ENCODE measurements at regions not wholly inside any gene's neighbourhood (a gene's known extent, or its start where the extent isn't known, plus 50 kb on each side); places are given as distances from the start of the nearest gene placed in this dataset.

DNA sequence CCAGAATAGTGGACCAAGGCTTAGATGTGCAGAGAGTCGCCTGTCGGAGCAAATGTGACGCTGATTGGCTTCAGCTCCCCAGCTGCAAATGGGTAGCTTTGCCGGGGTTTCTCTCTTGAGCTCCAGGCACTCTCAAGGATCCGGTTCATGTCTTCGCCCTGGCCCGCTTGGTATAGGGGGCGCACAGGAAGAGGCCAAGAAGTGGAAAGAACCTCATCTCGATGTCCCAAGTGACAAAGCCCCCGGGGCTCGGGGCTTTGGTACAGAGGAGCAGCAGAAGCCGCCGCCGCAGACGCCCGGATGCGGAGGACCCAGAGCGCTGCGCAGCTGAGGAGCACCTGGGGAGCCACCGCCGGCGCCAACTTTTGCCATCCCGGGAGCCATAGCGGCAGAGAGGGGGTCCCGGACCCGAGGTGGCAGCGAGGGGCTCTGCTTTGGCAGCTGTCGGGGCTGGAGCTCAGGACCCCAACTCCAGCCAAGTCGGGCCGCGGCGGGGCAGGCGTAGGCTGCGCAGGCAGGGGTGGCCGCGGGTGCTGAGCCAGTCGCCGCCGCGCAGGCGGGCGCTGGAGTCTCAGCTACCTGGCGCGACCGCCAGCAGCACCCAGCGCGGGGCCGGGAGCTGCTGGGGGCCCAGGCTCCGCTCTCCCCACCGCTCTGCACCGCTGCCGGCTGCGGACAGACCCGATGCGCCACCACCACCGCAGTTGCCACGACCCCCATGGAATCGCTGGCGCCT is 466.6 kb downstream of the XPNPEP1 start:
- H3K4me3 ChIP-seq (ENCODE audit: low read length): no peak overlapping the region
- no peak for TF ChIP-seq ZNF274 (IDR thresholded peaks at IDR 0.05; ENCODE audit: low read depth, low read length)

DNA sequence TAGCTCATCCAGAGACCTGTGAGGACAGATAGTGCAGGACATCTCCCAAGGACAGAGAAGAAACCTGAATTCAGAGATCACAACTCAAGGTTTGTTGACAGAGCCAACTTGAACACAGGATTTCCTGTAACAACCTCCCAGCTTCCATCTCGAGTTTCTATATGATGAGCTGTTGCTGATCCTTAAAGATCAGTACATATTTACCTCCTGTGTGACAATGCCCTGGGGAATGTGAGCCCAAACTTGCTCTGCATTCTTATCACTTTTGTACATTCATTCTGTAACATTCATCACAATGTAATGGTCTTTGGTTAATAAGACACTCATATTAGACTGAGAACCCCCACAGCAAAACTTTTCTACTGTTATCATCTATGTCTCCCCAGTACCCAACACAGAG is 468.6 kb downstream of the XPNPEP1 start:
- no peak for TF ChIP-seq ZNF274 (IDR thresholded peaks at IDR 0.05; ENCODE audit: low read depth, low read length)
- H3K4me3 ChIP-seq (ENCODE audit: low read length): no peak overlapping the region

DNA sequence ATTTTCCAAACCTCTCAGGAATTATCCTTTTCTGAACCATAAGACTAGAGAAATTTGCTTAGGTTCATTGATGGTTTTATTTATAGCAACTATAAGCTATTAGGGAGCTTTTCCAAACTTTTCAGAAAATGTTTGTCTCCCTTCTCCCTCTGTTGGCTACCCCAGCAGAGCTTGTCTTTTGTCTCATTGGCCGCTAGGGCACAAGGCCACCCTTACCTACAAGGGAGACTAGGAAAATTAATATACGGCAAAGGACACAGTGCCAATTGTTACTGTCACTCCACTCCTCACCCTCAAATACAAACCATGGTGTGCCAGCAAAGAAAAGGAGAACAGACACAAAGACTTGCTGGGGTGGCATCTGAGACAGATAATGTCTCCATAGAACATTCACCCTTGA is 471.4 kb downstream of the XPNPEP1 start:
- no peak overlapping the region for H3K4me3 ChIP-seq (ENCODE audit: low read length)
- TF ChIP-seq ZNF274 (IDR thresholded peaks at IDR 0.05; ENCODE audit: low read depth, low read length): no peak

DNA sequence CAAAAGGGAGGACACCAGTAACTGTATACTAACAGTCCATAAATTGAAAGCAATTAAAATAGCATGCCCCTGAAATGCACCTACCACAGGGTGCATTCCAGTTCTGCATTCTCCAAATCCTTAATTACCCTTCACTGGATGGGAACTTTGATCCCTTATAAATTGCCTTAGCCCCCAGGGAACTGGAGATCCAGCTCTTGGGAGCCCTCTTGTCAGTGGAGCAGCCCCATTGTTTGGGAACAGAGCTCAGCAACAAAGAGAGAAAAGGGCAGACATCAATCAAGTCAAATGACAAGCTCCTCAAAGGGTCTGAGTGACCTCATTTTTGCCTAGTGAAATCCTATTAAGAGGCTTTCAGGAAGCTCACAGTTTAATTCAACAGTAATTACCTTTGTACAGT is 472.6 kb downstream of the XPNPEP1 start:
- no peak overlapping the region for H3K4me3 ChIP-seq (ENCODE audit: low read length)
- TF ChIP-seq ZNF274 (IDR thresholded peaks at IDR 0.05; ENCODE audit: low read depth, low read length): no peak

DNA sequence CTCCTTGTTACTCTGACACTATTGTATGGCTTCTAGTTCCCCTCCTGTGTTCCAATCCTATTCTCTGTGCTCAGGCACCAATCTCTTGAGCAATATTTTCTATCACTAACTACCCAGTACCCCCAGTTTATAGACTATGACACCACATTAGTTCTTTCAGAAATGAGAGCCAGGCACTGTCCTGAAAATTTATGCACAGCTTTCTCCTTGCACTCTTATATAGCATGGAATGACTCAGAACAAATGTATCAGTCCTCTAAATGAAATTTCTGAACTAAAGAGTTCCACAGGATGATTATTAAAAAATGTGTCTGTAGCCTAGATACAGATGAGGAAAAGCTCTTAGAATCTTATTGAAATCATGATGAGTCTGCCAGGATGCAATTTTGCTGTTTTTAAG is 489.9 kb downstream of the XPNPEP1 start:
- no peak overlapping the region for H3K4me3 ChIP-seq (ENCODE audit: low read length)
- TF ChIP-seq ZNF274 (IDR thresholded peaks at IDR 0.05; ENCODE audit: low read depth, low read length): no peak

DNA sequence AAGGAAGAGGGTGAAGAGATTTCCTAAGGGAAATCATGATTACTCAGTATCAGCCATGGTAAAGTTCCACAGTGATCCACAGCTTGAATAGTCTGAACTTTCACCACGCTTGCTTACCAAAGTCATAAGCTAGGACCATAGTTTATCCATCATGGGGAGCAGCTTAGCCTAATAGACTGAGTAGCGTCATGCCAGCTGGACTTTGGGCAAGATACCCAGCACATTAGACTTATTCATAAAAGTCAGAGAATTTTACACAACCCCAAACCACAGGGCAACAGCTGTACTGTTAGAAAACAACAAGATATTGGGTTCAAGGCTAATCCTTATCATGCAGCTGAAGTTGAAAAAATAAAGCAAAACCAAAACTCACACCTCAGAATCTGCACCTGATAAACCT is 491.0 kb downstream of the XPNPEP1 start:
- no peak for TF ChIP-seq ZNF274 (IDR thresholded peaks at IDR 0.05; ENCODE audit: low read depth, low read length)
- H3K4me3 ChIP-seq (ENCODE audit: low read length): no peak overlapping the region

DNA sequence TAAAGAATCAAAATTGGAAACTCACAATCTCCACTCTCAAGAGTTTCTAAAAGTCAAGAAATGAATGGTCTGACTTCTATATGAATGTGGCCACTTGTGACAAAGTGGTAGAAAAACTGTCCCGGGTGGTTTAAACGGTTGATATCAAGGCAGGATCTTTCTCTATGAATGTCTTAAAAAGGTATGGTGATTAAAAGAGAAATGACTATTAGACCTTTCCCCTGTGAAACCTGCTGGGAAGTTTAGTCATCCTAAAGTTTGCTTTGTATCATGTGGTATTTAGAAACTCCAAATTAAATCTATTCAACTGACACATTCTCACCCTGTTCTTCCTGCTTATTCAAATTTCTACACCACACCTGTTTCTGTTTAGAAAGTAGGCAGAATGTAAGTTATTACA is 492.5 kb downstream of the XPNPEP1 start:
- TF ChIP-seq ZNF274 (IDR thresholded peaks at IDR 0.05; ENCODE audit: low read depth, low read length): no peak
- no peak overlapping the region for H3K4me3 ChIP-seq (ENCODE audit: low read length)

DNA sequence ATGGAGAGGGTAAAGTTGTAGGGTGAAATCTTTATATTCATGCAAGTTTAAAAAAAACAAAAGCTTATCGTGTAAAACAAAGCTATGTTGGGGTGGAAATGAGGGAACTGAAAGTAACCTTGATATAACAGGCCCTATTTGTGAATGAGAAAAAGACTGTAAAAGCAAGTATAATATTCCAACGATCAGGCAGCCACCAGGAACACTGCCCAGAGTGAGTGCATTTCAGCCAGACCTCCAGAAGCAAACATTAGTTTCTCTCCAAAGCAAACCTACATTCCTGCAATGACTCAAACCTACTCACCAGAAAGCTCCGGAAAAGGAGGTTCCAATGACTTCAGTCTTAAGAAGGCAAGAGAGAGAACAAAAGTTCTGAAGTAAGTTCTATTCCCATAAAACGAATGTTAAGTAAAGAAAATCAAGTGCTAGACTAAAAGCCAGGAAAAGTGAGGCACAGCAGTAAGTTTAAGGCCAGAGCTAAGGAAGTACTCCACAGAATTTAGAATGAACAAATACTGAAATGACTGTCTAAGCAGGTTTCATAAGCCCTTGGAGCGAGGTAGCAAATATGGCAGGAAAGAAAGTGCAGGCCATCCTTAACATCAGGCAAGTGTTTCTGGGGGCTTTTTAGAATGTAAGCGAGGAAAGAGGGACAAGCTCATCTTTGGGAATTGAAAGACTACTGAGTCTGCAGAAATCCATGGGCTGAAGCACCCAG is 493.1 kb downstream of the XPNPEP1 start:
- no peak overlapping the region for H3K4me3 ChIP-seq (ENCODE audit: low read length)
- TF ChIP-seq ZNF274 (IDR thresholded peaks at IDR 0.05; ENCODE audit: low read depth, low read length): no peak

DNA sequence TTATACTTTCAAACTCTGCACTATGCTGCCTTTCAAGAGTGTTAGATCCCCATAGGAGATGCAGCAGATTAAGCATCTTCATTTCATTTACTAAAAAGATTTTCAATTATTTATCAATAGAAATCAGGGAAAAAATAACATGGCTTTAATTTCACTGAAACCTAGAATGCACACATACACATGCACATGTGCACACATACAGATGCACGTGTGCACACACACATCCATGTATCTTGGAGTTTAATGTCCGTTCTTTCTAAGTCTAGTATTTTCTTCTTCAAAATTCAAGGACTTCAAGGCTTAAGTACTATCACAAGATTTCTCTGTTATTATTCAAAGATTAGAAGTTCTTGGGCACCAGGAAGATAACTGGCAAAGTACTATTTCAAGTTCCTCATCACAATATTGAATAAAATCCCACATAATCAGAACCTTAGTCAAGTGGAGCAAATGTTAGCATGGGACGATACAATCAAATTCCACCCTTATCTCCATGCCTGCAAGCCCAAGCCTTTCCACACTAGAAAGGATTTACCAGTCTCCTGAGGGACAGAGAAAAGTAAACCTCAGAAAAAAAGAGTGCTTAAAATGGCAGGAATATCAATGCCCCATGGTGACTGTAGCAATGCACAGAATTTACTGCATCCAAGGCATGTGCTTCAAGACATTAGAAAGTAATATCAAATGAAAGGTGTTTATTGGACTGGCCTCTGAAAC is 494.4 kb downstream of the XPNPEP1 start:
- TF ChIP-seq ZNF274 (IDR thresholded peaks at IDR 0.05; ENCODE audit: low read depth, low read length): no peak
- H3K4me3 ChIP-seq (ENCODE audit: low read length): no peak overlapping the region

DNA sequence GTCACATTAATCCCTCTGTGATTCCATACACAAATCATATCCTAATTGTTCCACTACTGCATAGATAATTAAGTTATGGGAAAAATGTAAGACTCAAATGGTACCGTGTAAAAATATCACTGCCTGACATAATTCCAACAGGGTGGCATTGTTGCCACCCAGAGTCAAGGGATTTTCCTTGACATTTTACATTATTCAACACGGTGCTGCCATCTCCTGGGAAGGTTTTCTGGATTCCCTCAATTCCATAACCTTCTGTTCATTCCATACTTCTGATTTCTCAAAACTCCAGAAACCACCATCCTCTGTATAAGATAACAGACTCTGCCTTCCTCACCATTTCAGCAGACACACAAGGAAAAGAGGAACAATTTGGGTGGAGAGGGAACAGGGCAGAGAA is 495.9 kb downstream of the XPNPEP1 start:
- no peak overlapping the region for H3K4me3 ChIP-seq (ENCODE audit: low read length)
- no peak for TF ChIP-seq ZNF274 (IDR thresholded peaks at IDR 0.05; ENCODE audit: low read depth, low read length)

DNA sequence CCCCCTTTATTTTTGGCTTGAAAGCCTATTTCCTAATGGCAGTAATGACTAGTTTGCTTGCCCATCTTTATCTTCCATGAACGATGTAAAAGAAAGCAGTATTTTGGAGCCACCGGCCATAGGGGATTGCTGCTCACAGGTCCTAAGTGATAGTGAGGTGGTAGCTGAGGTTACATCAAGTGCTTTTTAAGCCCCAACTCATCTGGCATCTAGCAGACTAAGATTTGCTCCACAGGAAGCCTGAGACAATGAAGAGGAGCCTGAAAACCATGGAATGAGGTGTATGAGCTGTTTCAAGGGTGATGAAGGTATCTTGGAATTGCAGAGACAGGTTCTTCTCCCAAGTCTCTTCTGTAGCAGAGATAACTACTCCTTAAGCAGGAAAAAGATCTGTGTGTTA is 496.3 kb downstream of the XPNPEP1 start:
- H3K4me3 ChIP-seq (ENCODE audit: low read length): no peak overlapping the region
- TF ChIP-seq ZNF274 (IDR thresholded peaks at IDR 0.05; ENCODE audit: low read depth, low read length): no peak

DNA sequence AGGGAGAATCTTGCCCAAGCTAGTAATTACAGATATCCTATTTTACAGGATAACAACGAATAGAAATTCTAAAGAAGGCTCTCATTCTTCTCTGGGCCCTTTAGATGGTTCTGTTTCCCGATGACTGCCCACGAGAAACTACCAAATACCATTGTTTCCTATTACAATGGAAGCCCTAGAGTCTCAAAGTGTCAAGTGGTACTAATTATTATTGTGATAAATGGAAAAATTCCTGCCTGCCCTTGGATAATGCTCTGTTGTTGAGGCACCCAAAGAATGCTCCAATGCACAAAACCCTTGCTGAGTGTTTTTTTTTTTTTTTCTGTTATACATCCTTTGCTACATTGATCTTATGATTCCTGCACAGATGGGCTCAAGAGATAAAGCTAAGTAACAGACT is 504.5 kb downstream of the XPNPEP1 start:
- no peak overlapping the region for H3K4me3 ChIP-seq (ENCODE audit: low read length)
- no peak for TF ChIP-seq ZNF274 (IDR thresholded peaks at IDR 0.05; ENCODE audit: low read depth, low read length)

DNA sequence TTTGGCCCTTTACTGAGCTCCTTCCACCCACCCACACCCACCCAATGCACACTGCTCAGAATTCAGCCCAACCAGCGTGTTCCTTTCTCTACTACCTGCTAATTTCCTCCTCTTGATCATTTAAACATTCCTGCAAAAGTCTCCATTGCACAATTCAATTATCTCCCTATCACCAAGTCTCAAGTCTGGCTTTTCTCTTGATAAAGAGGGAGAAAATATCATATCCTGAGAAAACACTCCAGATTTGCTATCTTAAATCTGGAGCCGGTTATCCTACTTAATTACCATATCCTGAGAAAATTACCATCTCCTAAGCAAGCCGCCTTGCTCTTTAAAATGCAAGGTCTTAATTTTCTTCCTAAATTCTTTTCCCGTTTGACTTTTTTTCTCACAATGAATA is 505.5 kb downstream of the XPNPEP1 start:
- TF ChIP-seq ZNF274 (IDR thresholded peaks at IDR 0.05; ENCODE audit: low read depth, low read length): no peak
- H3K4me3 ChIP-seq (ENCODE audit: low read length): no peak overlapping the region

DNA sequence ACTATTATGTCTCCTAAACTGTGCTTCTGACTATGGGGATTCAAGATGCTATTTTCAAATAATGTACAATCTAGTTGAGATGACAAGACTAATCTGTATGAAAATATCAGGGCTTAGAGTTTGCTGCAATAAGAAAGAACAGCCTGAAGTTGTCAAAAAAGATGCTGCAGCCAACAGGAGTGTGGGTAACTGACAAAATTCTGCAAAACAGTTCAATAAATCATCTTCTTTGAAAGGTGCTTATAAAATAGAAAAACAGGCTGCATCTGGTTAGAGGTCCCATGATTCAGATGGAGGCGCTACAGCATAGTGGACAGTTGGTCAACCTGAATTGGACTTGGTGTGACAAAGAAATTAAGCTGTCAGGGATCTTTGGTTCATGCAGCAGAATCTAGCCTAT is 511.0 kb downstream of the XPNPEP1 start:
- no peak for TF ChIP-seq ZNF274 (IDR thresholded peaks at IDR 0.05; ENCODE audit: low read depth, low read length)
- no peak overlapping the region for H3K4me3 ChIP-seq (ENCODE audit: low read length)

DNA sequence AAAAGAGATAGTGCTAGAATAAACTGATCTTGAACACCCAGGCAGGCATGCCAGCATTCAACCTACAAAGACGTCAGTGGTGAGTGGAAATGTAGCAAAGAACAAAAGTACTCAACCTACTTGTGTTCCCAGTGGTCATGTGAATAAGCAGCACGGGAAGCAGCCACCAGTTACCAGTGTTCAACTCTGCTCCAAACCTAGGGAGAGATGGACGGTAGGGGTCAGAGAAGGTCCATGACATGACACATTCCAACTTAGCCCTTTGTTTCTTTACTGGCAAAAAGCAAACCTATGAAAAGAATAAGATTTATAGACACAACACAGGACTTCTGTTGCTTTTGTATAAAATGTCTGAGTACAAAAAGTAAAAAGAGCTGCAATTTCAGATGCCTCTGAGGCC is 511.4 kb downstream of the XPNPEP1 start:
- TF ChIP-seq ZNF274 (IDR thresholded peaks at IDR 0.05; ENCODE audit: low read depth, low read length): no peak
- H3K4me3 ChIP-seq (ENCODE audit: low read length): no peak overlapping the region

Measured in GM08714 (cell line).